A673 (cell line): ENCODE measurements at regions not wholly inside any gene's neighbourhood (a gene's known extent, or its start where the extent isn't known, plus 50 kb on each side); places are given as distances from the start of the nearest gene placed in this dataset.

ENCODE experiments used
- BruUV-seq: library from RNA; stranded (reverse); fragments of 400-500 nt; replicated peaks from 2 replicates; lab custom pipeline; 2021; lab: Mats Ljungman, UMichigan
- CTCF ChIA-PET: fragments of 300-600 bp; sonication (Branson Sonifier 250); formaldehyde crosslinking; loops from one replicate; lab custom pipeline; 2022; ENCODE audit warnings: antibody characterized with exemption; lab: Charles Lee
- POLR2A ChIA-PET: fragments of 300-600 bp; sonication (Branson Sonifier 250); formaldehyde crosslinking; loops from one replicate; lab custom pipeline; 2022; ENCODE audit warnings: antibody characterized with exemption; ENCODE audit not compliant: low non-redundant PET; lab: Charles Lee
- DNase-seq: peaks from one replicate; pipeline ENCODE4 v3.0.0-alpha.2; 2015; ENCODE audit warnings: low spot score
- H3K27ac ChIP-seq: fragments of 200-600 bp; sonication (generic); 2 replicates; pipeline ENCODE4 v1.5.1; 2016; ENCODE audit warnings: mixed run types, low read depth, mild to moderate bottlenecking, mixed read lengths, antibody characterized with exemption, low read length; ENCODE audit not compliant: poor library complexity, severe bottlenecking
- H3K27me3 ChIP-seq: fragments of 200-600 bp; sonication (generic); replicated peaks from 2 replicates; pipeline ENCODE4 v1.6.1; 2017; ENCODE audit warnings: mixed run types, low read depth, mild to moderate bottlenecking, mixed read lengths, antibody characterized with exemption, low read length; ENCODE audit not compliant: insufficient read depth, poor library complexity
- H3K36me3 ChIP-seq: fragments of 200-600 bp; sonication (generic); 2 replicates; pipeline ENCODE4 v1.6.1; 2016; ENCODE audit warnings: mixed run types, mild to moderate bottlenecking, mixed read lengths, antibody characterized with exemption, low read length; ENCODE audit not compliant: insufficient read depth, poor library complexity, severe bottlenecking
- H3K4me1 ChIP-seq: fragments of 200-600 bp; sonication (generic); 2 replicates; pipeline ENCODE4 v1.6.1; 2017; ENCODE audit warnings: mixed run types, mild to moderate bottlenecking, mixed read lengths, antibody characterized with exemption, low read length; ENCODE audit not compliant: insufficient read depth, poor library complexity, severe bottlenecking
- H3K4me3 ChIP-seq: fragments of 200-600 bp; sonication (generic); 2 replicates; pipeline ENCODE4 v1.5.1; 2016; ENCODE audit warnings: low read depth, mixed run types, mild to moderate bottlenecking, mixed read lengths, low read length; ENCODE audit not compliant: poor library complexity, severe bottlenecking
- H3K9me3 ChIP-seq: fragments of 200-600 bp; sonication (generic); 2 replicates; pipeline ENCODE4 v1.6.1; 2016; ENCODE audit warnings: mixed run types, low read depth, mild to moderate bottlenecking, mixed read lengths, antibody characterized with exemption, low read length; ENCODE audit not compliant: poor library complexity, severe bottlenecking
- EZH2 ChIP-seq: fragments of 200-600 bp; sonication (generic); IDR thresholded peaks from 2 replicates; pipeline ENCODE4 v1.6.1; 2017; ENCODE audit warnings: borderline replicate concordance, low read depth, mild to moderate bottlenecking, mixed read lengths, antibody characterized with exemption, low read length; ENCODE audit not compliant: poor library complexity, severe bottlenecking
- intact Hi-C: fragments of 100-400 bp; cut with micrococcal nuclease; formaldehyde crosslinking; loops from one replicate; pipeline ENCODE4 v1.10.0; 2022; ENCODE audit not compliant: unreplicated experiment
- TF ChIP-seq, protein P1 (sequence below): fragments of 300-800, 200-600 bp; sonication (generic); conservative IDR thresholded peaks from 2 replicates; pipeline ENCODE4 v1.5.1; 2017; ENCODE audit warnings: low read depth, mild to moderate bottlenecking, antibody characterized with exemption, low read length, moderate library complexity, mixed read lengths

DNA sequence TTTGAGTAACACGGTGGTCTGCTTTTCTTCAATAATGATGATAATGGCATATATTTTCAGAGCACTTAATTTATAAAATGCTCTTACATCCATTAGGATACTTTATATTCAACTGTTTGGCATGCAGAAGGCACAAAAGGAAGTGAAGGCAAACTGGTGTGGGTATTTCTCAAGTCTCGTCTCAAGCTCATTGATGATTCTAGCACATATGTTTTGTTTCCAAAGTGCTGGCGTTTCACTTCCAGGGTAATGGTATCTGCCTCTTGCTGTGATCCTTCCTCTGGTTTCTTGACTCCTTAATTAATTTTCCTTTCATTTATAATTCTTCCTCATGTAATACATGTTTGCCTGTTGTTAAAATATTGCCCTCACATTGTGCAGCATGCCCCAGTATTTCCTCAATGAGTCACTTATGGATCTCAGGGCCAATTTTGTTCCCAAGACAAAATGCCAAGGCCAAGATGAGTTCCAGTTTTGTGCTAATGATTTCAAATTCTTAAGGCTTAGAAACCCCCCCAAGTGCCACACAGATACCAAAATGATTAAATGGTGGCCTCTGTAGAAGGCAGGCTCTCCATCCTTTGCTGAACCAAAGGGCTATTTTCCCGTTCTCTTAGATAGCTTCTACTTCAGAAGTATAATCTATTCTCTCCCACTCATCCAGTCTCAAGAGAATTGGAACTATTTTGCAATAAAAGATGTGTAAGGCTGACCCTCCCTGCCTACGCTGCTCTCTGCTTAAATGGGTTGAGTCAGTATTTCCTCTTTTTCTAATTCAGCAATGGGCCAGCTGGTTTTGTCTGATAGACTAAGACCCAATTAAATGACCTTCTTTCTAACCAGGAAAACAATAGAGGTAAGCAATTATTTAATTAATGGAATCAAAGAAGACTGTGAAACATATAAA is 171.2 kb downstream of the ZNF365 start:
- H3K9me3 ChIP-seq = no peaks in the 10 kb centered on the region
- BruUV-seq = no TSS peak
- no peak overlapping the region for H3K4me3 ChIP-seq
- intact Hi-C loops = no loop called here
- POLR2A ChIA-PET = no interaction called here
- no peaks in the 10 kb centered on the region for H3K36me3 ChIP-seq
- peak; percentile 87 for DNase-seq
- TF ChIP-seq, protein P1, sequence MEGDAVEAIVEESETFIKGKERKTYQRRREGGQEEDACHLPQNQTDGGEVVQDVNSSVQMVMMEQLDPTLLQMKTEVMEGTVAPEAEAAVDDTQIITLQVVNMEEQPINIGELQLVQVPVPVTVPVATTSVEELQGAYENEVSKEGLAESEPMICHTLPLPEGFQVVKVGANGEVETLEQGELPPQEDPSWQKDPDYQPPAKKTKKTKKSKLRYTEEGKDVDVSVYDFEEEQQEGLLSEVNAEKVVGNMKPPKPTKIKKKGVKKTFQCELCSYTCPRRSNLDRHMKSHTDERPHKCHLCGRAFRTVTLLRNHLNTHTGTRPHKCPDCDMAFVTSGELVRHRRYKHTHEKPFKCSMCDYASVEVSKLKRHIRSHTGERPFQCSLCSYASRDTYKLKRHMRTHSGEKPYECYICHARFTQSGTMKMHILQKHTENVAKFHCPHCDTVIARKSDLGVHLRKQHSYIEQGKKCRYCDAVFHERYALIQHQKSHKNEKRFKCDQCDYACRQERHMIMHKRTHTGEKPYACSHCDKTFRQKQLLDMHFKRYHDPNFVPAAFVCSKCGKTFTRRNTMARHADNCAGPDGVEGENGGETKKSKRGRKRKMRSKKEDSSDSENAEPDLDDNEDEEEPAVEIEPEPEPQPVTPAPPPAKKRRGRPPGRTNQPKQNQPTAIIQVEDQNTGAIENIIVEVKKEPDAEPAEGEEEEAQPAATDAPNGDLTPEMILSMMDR = no peak
- no peak for TF ChIP-seq EZH2
- H3K27me3 ChIP-seq = no peaks in the 10 kb centered on the region
- CTCF ChIA-PET = no interaction called here
- peaks cover 9% of the 10 kb centered on the region for H3K4me1 ChIP-seq
- no peak overlapping the region for H3K27ac ChIP-seq

DNA sequence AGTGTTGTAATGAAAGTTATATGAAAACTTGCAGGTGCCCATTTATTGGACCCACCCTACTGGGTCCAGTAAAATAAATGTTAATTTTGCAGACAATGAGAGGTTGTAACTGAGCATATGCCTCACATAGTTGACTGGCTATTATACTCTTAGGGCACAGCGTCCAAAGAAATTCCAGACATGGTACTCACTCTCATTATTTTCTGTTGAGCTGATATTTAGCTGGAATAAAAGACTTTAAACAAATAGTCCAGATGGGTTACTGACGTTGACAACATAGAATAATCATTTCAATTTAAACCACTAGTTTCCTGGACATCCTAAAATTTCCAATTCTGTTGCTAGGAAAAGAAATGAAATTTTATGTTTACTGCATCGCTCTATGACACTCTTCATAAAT is 174.5 kb downstream of the ZNF365 start:
- H3K9me3 ChIP-seq = no peaks in the 10 kb centered on the region
- H3K4me3 ChIP-seq = no peak overlapping the region
- ChIA-PET CTCF (no interaction called here), POLR2A (no interaction called here)
- H3K36me3 ChIP-seq = no peaks in the 10 kb centered on the region
- no peak for DNase-seq
- no TSS peak for BruUV-seq
- TF ChIP-seq EZH2 = no peak
- TF ChIP-seq, protein P1 = no peak
- H3K27me3 ChIP-seq = no peaks in the 10 kb centered on the region
- peaks cover 9% of the 10 kb centered on the region for H3K4me1 ChIP-seq
- H3K27ac ChIP-seq = no peak overlapping the region
- intact Hi-C loops = no loop called here

DNA sequence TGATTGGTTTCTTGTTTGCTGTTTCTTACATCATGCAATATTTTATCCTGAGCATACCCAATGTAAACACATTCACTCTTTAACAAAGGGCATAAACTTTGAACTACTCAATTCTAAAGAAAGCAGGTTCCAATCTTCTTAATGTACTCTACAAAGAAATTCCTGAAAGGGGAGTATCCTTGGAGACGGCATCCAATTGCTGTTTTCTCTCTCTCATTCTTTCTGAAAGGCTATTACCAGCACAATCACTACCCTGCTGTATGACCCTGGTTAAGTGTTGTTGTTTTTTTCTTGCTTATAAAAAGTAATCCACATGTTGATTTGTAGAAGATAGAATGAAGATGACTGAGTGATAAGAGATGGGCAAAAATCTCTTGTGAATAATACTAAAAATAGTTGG is 176.0 kb downstream of the ZNF365 start:
- no peaks in the 10 kb centered on the region for H3K27me3 ChIP-seq
- no peak overlapping the region for H3K27ac ChIP-seq
- intact Hi-C loops = no loop called here
- DNase-seq = no peak
- H3K9me3 ChIP-seq = no peaks in the 10 kb centered on the region
- POLR2A ChIA-PET = no interaction called here
- BruUV-seq = no TSS peak
- peaks cover 13% of the 10 kb centered on the region for H3K4me1 ChIP-seq
- CTCF ChIA-PET = no interaction called here
- H3K4me3 ChIP-seq = no peak overlapping the region
- H3K36me3 ChIP-seq = no peaks in the 10 kb centered on the region
- TF ChIP-seq, protein P1 = no peak
- no peak for TF ChIP-seq EZH2
